HEK293 (cell line): ENCODE measurements at regions not wholly inside any gene's neighbourhood (a gene's known extent, or its start where the extent isn't known, plus 50 kb on each side); places are given as distances from the start of the nearest gene placed in this dataset.

ENCODE experiments used
- CTCF ChIA-PET: fragments of 350-600 bp; formaldehyde crosslinking; extraction: SDS; loops from one replicate; lab custom pipeline; 2021; ENCODE audit warnings: antibody characterized with exemption; lab: Yijun Ruan, JAX
- POLR2A ChIA-PET: fragments of 300-600 bp; formaldehyde crosslinking; extraction: SDS; loops from one replicate; lab custom pipeline; 2020; ENCODE audit warnings: antibody characterized with exemption, inconsistent platforms; lab: Yijun Ruan, JAX
- H3K27ac ChIP-seq: fragments of 200-500 bp; sonication (Bioruptor generic); 2 replicates; pipeline ENCODE4 v1.5.1; 2014; ENCODE audit warnings: low read depth, low read length, control low read depth, inconsistent platforms; ENCODE audit errors: extremely low read depth
- H3K36me3 ChIP-seq, 2 experiments: fragments of 200-500 bp in 1 of 2; sonication (Bioruptor generic) in 1 of 2; 1 replicate in 1 of 2; 2 replicates in 1 of 2; pipeline ENCODE4 v1.5.1; 2014 to 2017; ENCODE audit warnings: inconsistent platforms in 2 of 2, low read length in 2 of 2; ENCODE audit not compliant: control insufficient read depth in 2 of 2, insufficient read depth in 1 of 2
- H3K4me1 ChIP-seq: fragments of 200-500 bp; sonication (Bioruptor generic); 2 replicates; pipeline ENCODE4 v1.5.1; 2014; ENCODE audit warnings: mild to moderate bottlenecking, low read length, inconsistent platforms; ENCODE audit not compliant: control insufficient read depth, insufficient read depth
- H3K4me3 ChIP-seq: 2 replicates; pipeline ENCODE4 v1.5.1; 2011; ENCODE audit warnings: low read depth, mild to moderate bottlenecking, control low read depth, low read length, moderate library complexity
- H3K9me3 ChIP-seq: fragments of 200-500 bp; sonication (Bioruptor generic); 2 replicates; pipeline ENCODE4 v1.5.1; 2014; ENCODE audit warnings: low read depth, low read length, inconsistent platforms; ENCODE audit not compliant: control insufficient read depth, insufficient read depth
- ELK4 ChIP-seq: IDR thresholded peaks from 2 replicates; pipeline ENCODE4 v1.6.1; 2011; ENCODE audit warnings: mild to moderate bottlenecking, low read depth, low read length, borderline replicate concordance
- INSM2 ChIP-seq: fragments of 450-650 bp; formaldehyde crosslinking; IDR thresholded peaks from 2 replicates; pipeline ENCODE4 v1.5.1; 2016; ENCODE audit warnings: missing biosample characterization, missing genetic modification characterization
- KLF1 ChIP-seq: fragments of 450-650 bp; formaldehyde crosslinking; IDR thresholded peaks from 2 replicates; pipeline ENCODE4 v1.5.1; 2016; ENCODE audit warnings: missing biosample characterization, missing genetic modification characterization
- PBX3 ChIP-seq: sonication (generic); formaldehyde crosslinking; IDR thresholded peaks from 2 replicates; pipeline ENCODE4 v1.8.1; 2022; ENCODE audit warnings: mild to moderate bottlenecking, moderate library complexity, missing genetic modification reagents
- PRDM6 ChIP-seq: fragments of 450-650 bp; formaldehyde crosslinking; IDR thresholded peaks from 2 replicates; pipeline ENCODE4 v1.5.1; 2017; ENCODE audit warnings: missing biosample characterization, missing genetic modification characterization
- REPIN1 ChIP-seq: fragments of 450-650 bp; formaldehyde crosslinking; IDR thresholded peaks from 2 replicates; pipeline ENCODE4 v1.5.1; 2017; ENCODE audit warnings: missing biosample characterization, missing genetic modification characterization, low read depth
- ZFHX2 ChIP-seq: fragments of 450-650 bp; formaldehyde crosslinking; conservative IDR thresholded peaks from 2 replicates; pipeline ENCODE4 v1.5.1; 2016; ENCODE audit warnings: missing biosample characterization, missing genetic modification characterization
- ZFP41 ChIP-seq: fragments of 450-650 bp; formaldehyde crosslinking; IDR thresholded peaks from 2 replicates; pipeline ENCODE4 v1.5.1; 2016; ENCODE audit warnings: missing biosample characterization, missing genetic modification characterization, borderline replicate concordance
- ZNF132 ChIP-seq: fragments of 450-650 bp; formaldehyde crosslinking; IDR thresholded peaks from 2 replicates; pipeline ENCODE4 v1.5.1; 2017; ENCODE audit warnings: missing biosample characterization, missing genetic modification characterization, borderline replicate concordance
- ZNF148 ChIP-seq: fragments of 450-650 bp; formaldehyde crosslinking; IDR thresholded peaks from 2 replicates; pipeline ENCODE4 v1.5.0; 2017; ENCODE audit warnings: missing biosample characterization, missing genetic modification characterization, borderline replicate concordance
- ZNF24 ChIP-seq: fragments of 450-650 bp; formaldehyde crosslinking; IDR thresholded peaks from 2 replicates; pipeline ENCODE4 v1.5.1; 2016; ENCODE audit warnings: missing biosample characterization, missing genetic modification characterization
- ZNF26 ChIP-seq: fragments of 450-650 bp; formaldehyde crosslinking; IDR thresholded peaks from 2 replicates; pipeline ENCODE4 v1.5.1; 2016; ENCODE audit warnings: missing biosample characterization, missing genetic modification characterization
- ZNF302 ChIP-seq: fragments of 450-650 bp; formaldehyde crosslinking; IDR thresholded peaks from 2 replicates; pipeline ENCODE4 v1.5.1; 2016; ENCODE audit warnings: missing biosample characterization, missing genetic modification characterization, low read depth
- ZNF366 ChIP-seq: fragments of 450-650 bp; formaldehyde crosslinking; conservative IDR thresholded peaks from 2 replicates; pipeline ENCODE4 v1.5.1; 2016; ENCODE audit warnings: missing biosample characterization, missing genetic modification characterization
- ZNF37A ChIP-seq: fragments of 450-650 bp; IDR thresholded peaks from 2 replicates; pipeline ENCODE4 v1.5.1; 2018; ENCODE audit warnings: missing biosample characterization, missing genetic modification characterization
- ZNF398 ChIP-seq: fragments of 450-650 bp; formaldehyde crosslinking; IDR thresholded peaks from 2 replicates; pipeline ENCODE4 v1.5.1; 2017; ENCODE audit warnings: missing biosample characterization, missing genetic modification characterization
- ZNF423 ChIP-seq: fragments of 450-650 bp; formaldehyde crosslinking; IDR thresholded peaks from 2 replicates; pipeline ENCODE4 v1.5.1; 2016; ENCODE audit warnings: missing biosample characterization, missing genetic modification characterization
- ZNF548 ChIP-seq: fragments of 450-650 bp; formaldehyde crosslinking; IDR thresholded peaks from 2 replicates; pipeline ENCODE4 v1.5.1; 2016; ENCODE audit warnings: missing biosample characterization, missing genetic modification characterization
- ZNF558 ChIP-seq: fragments of 450-650 bp; formaldehyde crosslinking; IDR thresholded peaks from 2 replicates; pipeline ENCODE4 v1.5.1; 2016; ENCODE audit warnings: missing biosample characterization, missing genetic modification characterization
- ZNF585B ChIP-seq: fragments of 450-650 bp; formaldehyde crosslinking; IDR thresholded peaks from 2 replicates; pipeline ENCODE4 v1.5.1; 2016; ENCODE audit warnings: missing biosample characterization, missing genetic modification characterization
- ZNF623 ChIP-seq: fragments of 450-650 bp; formaldehyde crosslinking; IDR thresholded peaks from 2 replicates; pipeline ENCODE4 v1.5.1; 2016; ENCODE audit warnings: missing biosample characterization, missing genetic modification characterization
- ZNF626 ChIP-seq: fragments of 450-650 bp; sonication (Bioruptor Pico); formaldehyde crosslinking; IDR thresholded peaks from 2 replicates; pipeline ENCODE4 v1.5.1; 2018; ENCODE audit warnings: missing biosample characterization, missing genetic modification characterization, inconsistent platforms
- ZNF776 ChIP-seq: fragments of 450-650 bp; formaldehyde crosslinking; IDR thresholded peaks from 2 replicates; pipeline ENCODE4 v1.5.0; 2017; ENCODE audit warnings: missing biosample characterization, missing genetic modification characterization, borderline replicate concordance
- ZNF791 ChIP-seq: fragments of 450-650 bp; formaldehyde crosslinking; IDR thresholded peaks from 2 replicates; pipeline ENCODE4 v1.5.1; 2016; ENCODE audit warnings: missing biosample characterization, missing genetic modification characterization

GRCh38 chr17:54493691-54494090, 407.0 kb upstream of the TOM1L1 start (continued):
- TF ChIP-seq ZNF398 = no peak
- TF ChIP-seq ZNF548 (tag by site-specific recombination) = no peak
- no peak for TF ChIP-seq ZNF366 (tag by site-specific recombination)
- TF ChIP-seq ZNF626 (tag by site-specific recombination) = no peak
- no peak for TF ChIP-seq ZFP41 (tag by site-specific recombination)
- TF ChIP-seq ZNF26 = no peak
- no peak for TF ChIP-seq ZNF24 (tag by site-specific recombination)
- TF ChIP-seq ZNF423 (tag by site-specific recombination) = no peak
- TF ChIP-seq ZNF623 = no peak

- no peaks in the 10 kb centered on the region for H3K4me1 ChIP-seq
- H3K36me3 ChIP-seq = no peaks in the 10 kb centered on the region
- no peak overlapping the region for H3K27ac ChIP-seq
- no peaks in the 10 kb centered on the region for H3K9me3 ChIP-seq
- no peak overlapping the region for H3K4me3 ChIP-seq
- ChIA-PET CTCF (no interaction called here), POLR2A (no interaction called here)
- no peak for TF ChIP-seq ZNF776
- TF ChIP-seq ZNF585B (tag by site-specific recombination) = no peak
- no peak for TF ChIP-seq PBX3 (CRISPR knock-in tag)
- TF ChIP-seq ZNF791 (tag by site-specific recombination) = no peak
- TF ChIP-seq KLF1 (tag by site-specific recombination) = no peak
- no peak for TF ChIP-seq ZNF148 (tag by site-specific recombination)
- no peak for TF ChIP-seq ELK4
- no peak for TF ChIP-seq ZNF132 (tag by site-specific recombination)
- TF ChIP-seq PRDM6 (tag by site-specific recombination) = no peak
- TF ChIP-seq REPIN1 (tag by site-specific recombination) = no peak
- TF ChIP-seq ZNF623 = no peak
- no peak for TF ChIP-seq INSM2
- no peak for TF ChIP-seq ZNF558 (tag by site-specific recombination)
- TF ChIP-seq ZNF302 = no peak
- no peak for TF ChIP-seq ZNF37A (tag by site-specific recombination)
- TF ChIP-seq ZFHX2 (tag by site-specific recombination) = no peak
Observed at GRCh38 chr17:54494721-54495715, 405.6 kb upstream of the TOM1L1 start.
